NOMO-1 treated with DMSO at 0.1 percent for 48 hours (cell line): ENCODE measurements at regions not wholly inside any gene's neighbourhood (a gene's known extent, or its start where the extent isn't known, plus 50 kb on each side); places are given as distances from the start of the nearest gene placed in this dataset.
A peak's percentile ranks its signal among the peaks of the same experiment; 100 is the strongest.
"Not testable (repeated sequence)": the region's sequence is repeated elsewhere in the genome, so short reads cannot be mapped to it uniquely, and the experiment has no call there.

Experiments used
- DNase-seq: peaks from one replicate; lab custom pipeline; 2025; ENCODE audit not compliant: unreplicated experiment; lab: John Stamatoyannopoulos, UW

- DNase-seq: no peak
Measured at GRCh38 chr11:86148345-86148747, 79.5 kb upstream of the PICALM start.

GRCh38 chr11:86147004-86147403 is 78.1 kb upstream of the PICALM start:
- DNase-seq: no peak

- DNase-seq: no peak
Measured at GRCh38 chr11:86145439-86146156, 76.7 kb upstream of the PICALM start.

- no peak for DNase-seq
Measured at GRCh38 chr11:86144846-86145245, 76.0 kb upstream of the PICALM start.

- DNase-seq: not testable (repeated sequence)
Measured at GRCh38 chr11:86144087-86144486, 75.2 kb upstream of the PICALM start.

- DNase-seq: peak; percentile 72
Measured at GRCh38 chr11:86143087-86144030, 74.5 kb upstream of the PICALM start.

GRCh38 chr11:86142170-86142569 is 73.3 kb upstream of the PICALM start:
- DNase-seq: no peak

- peak; percentile 62 for DNase-seq
Measured at GRCh38 chr11:86141727-86142126, 72.8 kb upstream of the PICALM start.

GRCh38 chr11:86140334-86140990 is 71.6 kb upstream of the PICALM start:
- no peak for DNase-seq

- DNase-seq: peak; percentile 94
Measured at GRCh38 chr11:86138958-86139357, 70.1 kb upstream of the PICALM start.

- no peak for DNase-seq
Measured at GRCh38 chr11:86136538-86136937, 67.7 kb upstream of the PICALM start.

- no peak for DNase-seq
Measured at GRCh38 chr11:86135319-86135714, 66.4 kb upstream of the PICALM start.

GRCh38 chr11:86134580-86135318 is 65.9 kb upstream of the PICALM start:
- peak; percentile 56 for DNase-seq

- no peak for DNase-seq
Measured at GRCh38 chr11:86132667-86133249, 63.9 kb upstream of the PICALM start.

- DNase-seq: no peak
Measured at GRCh38 chr11:86129740-86130540, 61.1 kb upstream of the PICALM start.

- DNase-seq: no peak
Measured at GRCh38 chr11:86128914-86129313, 60.0 kb upstream of the PICALM start.

- no peak for DNase-seq
Measured at GRCh38 chr11:86126862-86127261, 58.0 kb upstream of the PICALM start.

GRCh38 chr11:86124251-86125233 is 55.7 kb upstream of the PICALM start:
- DNase-seq: no peak

GRCh38 chr11:86122773-86123172 is 53.9 kb upstream of the PICALM start:
- DNase-seq: no peak
